Smooth muscle cell (in vitro differentiated cells): ENCODE measurements at regions not wholly inside any gene's neighbourhood (a gene's known extent, or its start where the extent isn't known, plus 50 kb on each side); places are given as distances from the start of the nearest gene placed in this dataset.

Experiments
- DNase-seq: peaks from one replicate; lab custom pipeline; 2025; ENCODE audit not compliant: unreplicated experiment; lab: John Stamatoyannopoulos, UW
- H2AFZ ChIP-seq: fragments of 200-600 bp; sonication (generic); 2 replicates; pipeline ENCODE4 v1.6.0; 2016; ENCODE audit warnings: antibody characterized with exemption, low read depth, mild to moderate bottlenecking
- H3F3A ChIP-seq: fragments of 200-600 bp; sonication (generic); 2 replicates; pipeline ENCODE4 v1.6.0; 2017; ENCODE audit warnings: antibody characterized with exemption, low read depth
- H3K27ac ChIP-seq: fragments of 200-600 bp; sonication (generic); 2 replicates; pipeline ENCODE4 v1.5.1; 2016; ENCODE audit warnings: low read depth, mild to moderate bottlenecking
- H3K27me3 ChIP-seq: fragments of 200-600 bp; sonication (generic); 2 replicates; pipeline ENCODE4 v1.6.1; 2016; ENCODE audit warnings: low read depth, mild to moderate bottlenecking
- H3K36me3 ChIP-seq: fragments of 200-600 bp; sonication (generic); 2 replicates; pipeline ENCODE4 v1.5.1; 2016; ENCODE audit warnings: low read depth
- H3K4me1 ChIP-seq: fragments of 200-600 bp; sonication (generic); 2 replicates; pipeline ENCODE4 v1.5.1; 2016; ENCODE audit warnings: low read depth
- H3K4me2 ChIP-seq: fragments of 200-600 bp; sonication (generic); 2 replicates; pipeline ENCODE4 v1.6.0; 2016; ENCODE audit warnings: mild to moderate bottlenecking
- H3K4me3 ChIP-seq: fragments of 200-600 bp; sonication (generic); 2 replicates; pipeline ENCODE4 v1.5.1; 2016; ENCODE audit warnings: mild to moderate bottlenecking
- H3K79me2 ChIP-seq: fragments of 200-600 bp; sonication (generic); 2 replicates; pipeline ENCODE4 v1.6.0; 2016; ENCODE audit warnings: low read depth, mild to moderate bottlenecking
- H3K9ac ChIP-seq: fragments of 200-600 bp; sonication (generic); 2 replicates; pipeline ENCODE4 v1.6.0; 2016; ENCODE audit warnings: low read depth
- H3K9me3 ChIP-seq: fragments of 200-600 bp; sonication (generic); replicated peaks from 2 replicates; pipeline ENCODE4 v1.5.1; 2016; ENCODE audit warnings: low read depth
- H4K20me1 ChIP-seq: fragments of 200-600 bp; sonication (generic); 2 replicates; pipeline ENCODE4 v1.6.0; 2016; ENCODE audit warnings: low read depth
- WGBS: methylation state at CpG from one replicate; pipeline ENCODE4 v1.1.7; 2016; ENCODE audit warnings: low lambda C conversion rate; 5-methylcytosine and 5-hydroxymethylcytosine counted together
- TF ChIP-seq, protein P1 (sequence below): fragments of 200-600 bp; sonication (generic); IDR thresholded peaks from 2 replicates; pipeline ENCODE4 v1.5.1; 2017; ENCODE audit warnings: borderline replicate concordance, mild to moderate bottlenecking, antibody characterized with exemption; ENCODE audit not compliant: insufficient read depth, poor library complexity, severe bottlenecking

DNA sequence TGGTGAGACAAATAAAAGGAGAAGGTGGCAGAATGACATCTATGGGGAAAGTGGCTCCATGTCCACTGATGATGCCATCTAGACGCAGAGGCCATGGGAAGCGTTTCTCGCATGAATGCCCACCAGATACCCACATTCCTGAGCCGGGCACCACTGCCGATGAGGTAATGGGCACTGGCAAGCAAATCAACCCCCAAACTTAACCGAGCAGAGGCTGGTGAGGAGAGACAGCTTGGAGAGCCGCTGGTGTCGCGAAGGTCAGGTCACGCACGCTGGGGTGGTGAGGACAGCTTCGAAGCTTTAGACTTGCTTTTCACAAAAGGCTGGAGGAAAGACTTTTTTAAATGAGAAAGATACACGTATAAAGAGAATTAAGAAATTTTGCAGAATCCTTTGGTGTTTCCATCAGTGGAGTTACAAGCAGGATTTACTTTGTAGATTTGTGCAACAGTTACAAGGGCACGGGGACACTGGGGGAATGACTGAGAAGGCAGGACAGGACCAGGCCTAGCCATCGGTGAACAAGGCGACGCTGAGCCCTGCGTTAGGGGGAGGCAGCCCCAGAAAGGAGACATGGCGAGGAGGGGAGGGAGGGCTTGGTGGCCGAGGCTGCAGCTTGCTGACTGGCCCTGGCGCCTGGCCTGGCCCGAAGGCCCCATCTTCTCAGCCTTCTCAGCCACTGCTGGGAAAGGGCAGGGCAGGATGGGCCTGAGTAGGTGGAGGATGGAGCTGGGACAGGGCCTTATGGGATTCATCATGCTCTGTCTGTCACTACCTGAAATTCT lies 83.9 kb upstream of the HDAC4 start:
- H3K9me3 ChIP-seq, result no peaks in the 10 kb centered on the region
- H3K79me2 ChIP-seq, result no peaks in the 10 kb centered on the region
- no peaks in the 10 kb centered on the region for H4K20me1 ChIP-seq
- H3K9ac ChIP-seq, result no peak overlapping the region
- no peak overlapping the region for H3K27ac ChIP-seq
- no peak overlapping the region for H3K4me3 ChIP-seq
- WGBS, result 91% methylated on average over 22 of the region's 22 CpGs
- H3K27me3 ChIP-seq, result no peaks in the 10 kb centered on the region
- no peak for DNase-seq
- no peak overlapping the region for H3K4me2 ChIP-seq
- H3K4me1 ChIP-seq, result no peaks in the 10 kb centered on the region
- H2AFZ ChIP-seq, result no peak overlapping the region
- TF ChIP-seq, protein P1, sequence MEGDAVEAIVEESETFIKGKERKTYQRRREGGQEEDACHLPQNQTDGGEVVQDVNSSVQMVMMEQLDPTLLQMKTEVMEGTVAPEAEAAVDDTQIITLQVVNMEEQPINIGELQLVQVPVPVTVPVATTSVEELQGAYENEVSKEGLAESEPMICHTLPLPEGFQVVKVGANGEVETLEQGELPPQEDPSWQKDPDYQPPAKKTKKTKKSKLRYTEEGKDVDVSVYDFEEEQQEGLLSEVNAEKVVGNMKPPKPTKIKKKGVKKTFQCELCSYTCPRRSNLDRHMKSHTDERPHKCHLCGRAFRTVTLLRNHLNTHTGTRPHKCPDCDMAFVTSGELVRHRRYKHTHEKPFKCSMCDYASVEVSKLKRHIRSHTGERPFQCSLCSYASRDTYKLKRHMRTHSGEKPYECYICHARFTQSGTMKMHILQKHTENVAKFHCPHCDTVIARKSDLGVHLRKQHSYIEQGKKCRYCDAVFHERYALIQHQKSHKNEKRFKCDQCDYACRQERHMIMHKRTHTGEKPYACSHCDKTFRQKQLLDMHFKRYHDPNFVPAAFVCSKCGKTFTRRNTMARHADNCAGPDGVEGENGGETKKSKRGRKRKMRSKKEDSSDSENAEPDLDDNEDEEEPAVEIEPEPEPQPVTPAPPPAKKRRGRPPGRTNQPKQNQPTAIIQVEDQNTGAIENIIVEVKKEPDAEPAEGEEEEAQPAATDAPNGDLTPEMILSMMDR, result no peak
- H3F3A ChIP-seq, result no peaks in the 10 kb centered on the region
- no peaks in the 10 kb centered on the region for H3K36me3 ChIP-seq

DNA sequence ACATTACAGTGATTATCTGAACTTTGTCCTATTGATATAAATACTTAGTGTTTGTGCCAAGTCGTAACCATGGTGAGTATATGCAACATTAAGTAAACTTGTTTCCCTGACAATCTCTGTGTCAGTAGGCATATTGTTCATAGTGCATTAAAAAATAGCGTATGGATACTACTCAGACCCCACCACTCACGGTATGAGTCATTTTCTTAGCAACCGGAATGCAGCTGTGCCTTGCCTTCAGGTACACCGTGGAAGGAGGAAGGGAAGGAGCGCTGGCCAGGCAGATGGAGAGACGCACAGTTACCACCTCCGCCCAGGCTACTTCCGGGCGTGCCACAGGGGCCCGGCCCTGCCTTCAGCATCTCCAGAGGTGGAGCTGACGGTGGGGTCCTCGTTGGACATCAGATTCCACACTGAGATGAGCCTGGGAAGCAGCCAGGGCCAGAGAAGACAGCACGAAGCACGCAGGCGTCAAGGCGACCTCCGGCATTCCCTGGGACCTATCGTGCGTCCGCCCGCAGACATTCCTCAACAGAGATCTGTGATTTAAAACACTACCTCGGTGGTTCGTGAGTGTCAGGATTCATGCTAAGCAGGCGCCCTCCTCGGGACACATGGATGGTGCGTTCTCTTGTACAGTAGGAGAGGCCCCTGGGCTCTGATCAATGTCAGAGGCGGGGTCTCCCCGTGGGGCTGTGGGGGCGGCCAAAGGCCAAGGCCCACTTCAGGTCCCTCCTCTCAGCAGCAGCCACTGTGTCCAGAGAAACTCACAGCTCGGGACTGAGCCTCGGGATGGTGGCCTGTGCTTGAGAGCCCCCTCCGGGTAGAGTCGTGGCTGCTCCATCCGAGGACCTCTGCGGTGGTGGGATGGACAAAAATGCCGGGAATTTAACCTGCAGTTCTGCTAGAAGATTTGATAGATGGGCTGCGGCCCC lies 82.2 kb upstream of the HDAC4 start:
- H4K20me1 ChIP-seq, result no peaks in the 10 kb centered on the region
- H2AFZ ChIP-seq, result no peak overlapping the region
- TF ChIP-seq, protein P1, result no peak
- H3K79me2 ChIP-seq, result no peaks in the 10 kb centered on the region
- no peaks in the 10 kb centered on the region for H3K4me1 ChIP-seq
- no peaks in the 10 kb centered on the region for H3K27me3 ChIP-seq
- no peak overlapping the region for H3K27ac ChIP-seq
- no peaks in the 10 kb centered on the region for H3F3A ChIP-seq
- WGBS, result 84% methylated on average over 38 of the region's 38 CpGs
- no peak overlapping the region for H3K4me2 ChIP-seq
- no peaks in the 10 kb centered on the region for H3K36me3 ChIP-seq
- no peaks in the 10 kb centered on the region for H3K9me3 ChIP-seq
- H3K4me3 ChIP-seq, result no peak overlapping the region
- DNase-seq, result no peak
- H3K9ac ChIP-seq, result no peak overlapping the region

DNA sequence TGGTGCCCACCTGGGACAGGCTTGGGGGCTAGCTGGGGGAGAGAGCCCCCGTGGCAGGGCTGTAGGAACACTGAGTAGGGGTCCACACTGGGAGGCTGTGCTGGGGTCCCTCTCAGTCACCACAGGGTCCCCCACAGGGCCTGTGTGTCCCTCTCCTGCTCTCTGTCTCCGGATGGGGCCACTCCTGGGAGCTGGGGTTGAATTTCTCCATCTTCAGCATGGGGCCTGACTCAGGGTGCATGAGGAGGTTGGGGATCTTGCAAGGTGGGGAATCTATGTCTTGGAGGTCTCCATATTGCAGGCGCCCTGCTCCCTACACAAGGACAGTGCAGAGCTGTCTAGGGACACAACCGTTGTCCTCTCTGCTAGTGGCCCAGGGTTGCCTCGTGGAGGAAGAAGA lies 78.7 kb upstream of the HDAC4 start:
- H4K20me1 ChIP-seq, result no peaks in the 10 kb centered on the region
- H3K4me3 ChIP-seq, result no peak overlapping the region
- TF ChIP-seq, protein P1, result no peak
- no peak overlapping the region for H3K27ac ChIP-seq
- H3K4me1 ChIP-seq, result no peaks in the 10 kb centered on the region
- no peak overlapping the region for H2AFZ ChIP-seq
- H3F3A ChIP-seq, result no peaks in the 10 kb centered on the region
- H3K27me3 ChIP-seq, result no peaks in the 10 kb centered on the region
- no peak overlapping the region for H3K9ac ChIP-seq
- no peaks in the 10 kb centered on the region for H3K79me2 ChIP-seq
- DNase-seq, result no peak
- H3K9me3 ChIP-seq, result no peaks in the 10 kb centered on the region
- no peak overlapping the region for H3K4me2 ChIP-seq
- 88% methylated on average over 5 of the region's 5 CpGs for WGBS
- no peaks in the 10 kb centered on the region for H3K36me3 ChIP-seq
